Hepatocyte (in vitro differentiated cells): ENCODE measurements at regions not wholly inside any gene's neighbourhood (a gene's known extent, or its start where the extent isn't known, plus 50 kb on each side); places are given as distances from the start of the nearest gene placed in this dataset.

Experiments used
- DNase-seq: peaks from one replicate; pipeline ENCODE4 v3.0.0-alpha.2; 2016; ENCODE audit warnings: low spot score
- H2AFZ ChIP-seq: fragments of 200-600 bp; sonication (generic); 2 replicates; pipeline ENCODE4 v1.6.0; 2016; ENCODE audit warnings: antibody characterized with exemption, mild to moderate bottlenecking
- H3K27ac ChIP-seq: fragments of 200-600 bp; sonication (generic); 2 replicates; pipeline ENCODE4 v1.5.1; 2016; ENCODE audit warnings: mild to moderate bottlenecking
- H3K27me3 ChIP-seq: fragments of 200-600 bp; sonication (generic); 2 replicates; pipeline ENCODE4 v1.6.1; 2016
- H3K36me3 ChIP-seq: fragments of 200-600 bp; sonication (generic); replicated peaks from 2 replicates; pipeline ENCODE4 v1.5.1; 2016; ENCODE audit warnings: low read depth; ENCODE audit not compliant: insufficient read depth
- H3K4me1 ChIP-seq: fragments of 200-600 bp; sonication (generic); 2 replicates; pipeline ENCODE4 v1.5.1; 2016; ENCODE audit warnings: mild to moderate bottlenecking, moderate library complexity; ENCODE audit not compliant: insufficient read depth
- H3K4me2 ChIP-seq: fragments of 200-600 bp; sonication (generic); 2 replicates; pipeline ENCODE4 v1.6.0; 2016
- H3K4me3 ChIP-seq: fragments of 200-600 bp; sonication (generic); 2 replicates; pipeline ENCODE4 v1.5.1; 2016; ENCODE audit warnings: mild to moderate bottlenecking
- H3K79me2 ChIP-seq: fragments of 200-600 bp; sonication (generic); 2 replicates; pipeline ENCODE4 v1.6.0; 2017; ENCODE audit warnings: mild to moderate bottlenecking
- H3K9me2 ChIP-seq: fragments of 200-600 bp; sonication (generic); replicated peaks from 2 replicates; pipeline ENCODE4 v1.6.0; 2017; ENCODE audit warnings: mild to moderate bottlenecking; ENCODE audit not compliant: insufficient read depth
- H3K9me3 ChIP-seq: fragments of 200-600 bp; sonication (generic); 2 replicates; pipeline ENCODE4 v1.5.1; 2016; ENCODE audit warnings: low read depth, mild to moderate bottlenecking
- H4K20me1 ChIP-seq: fragments of 200-600 bp; sonication (generic); 2 replicates; pipeline ENCODE4 v1.6.0; 2016; ENCODE audit warnings: mild to moderate bottlenecking; ENCODE audit not compliant: insufficient read depth, poor library complexity, severe bottlenecking
- EZH2 ChIP-seq: fragments of 200-600 bp; sonication (generic); IDR thresholded peaks from 2 replicates; pipeline ENCODE4 v1.6.1; 2016; ENCODE audit warnings: antibody characterized with exemption, mild to moderate bottlenecking, borderline replicate concordance
- EZH2phosphoT487 ChIP-seq: fragments of 200-600 bp; sonication (generic); IDR thresholded peaks from one replicate; pipeline ENCODE4 v1.6.1; 2018; ENCODE audit warnings: antibody characterized with exemption, mild to moderate bottlenecking, low read depth, moderate library complexity; ENCODE audit not compliant: unreplicated experiment, severe bottlenecking
- WGBS: methylation state at CpG from one replicate; pipeline ENCODE4 v1.1.6; 2016; ENCODE audit warnings: low lambda C conversion rate; ENCODE audit errors: missing lambda C conversion rate; 5-methylcytosine and 5-hydroxymethylcytosine counted together
- TF ChIP-seq, protein P1 (sequence below): fragments of 200-600 bp; sonication (generic); IDR thresholded peaks from 2 replicates; pipeline ENCODE4 v1.5.1; 2016; ENCODE audit warnings: antibody characterized with exemption, mild to moderate bottlenecking; ENCODE audit not compliant: poor library complexity

DNA sequence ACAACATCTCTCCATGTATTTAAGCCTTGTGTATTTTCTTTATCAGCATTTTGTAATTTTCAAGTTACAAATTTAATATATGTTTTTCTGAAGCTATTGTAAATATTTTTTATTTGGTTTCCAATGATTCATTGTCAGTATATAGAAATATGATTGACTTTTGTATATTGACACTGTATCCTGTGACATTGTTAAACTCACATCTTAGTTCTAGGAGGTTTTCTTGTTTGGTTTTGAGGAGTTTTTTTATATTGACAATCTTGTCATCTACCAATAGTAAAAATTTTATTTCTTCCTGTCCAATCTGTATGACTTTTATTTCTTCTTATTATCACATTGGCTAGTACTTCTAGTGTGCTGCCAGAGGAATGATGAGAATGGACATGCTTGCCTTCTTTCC, 393.7 kb downstream of the GPAM start:
- H4K20me1 ChIP-seq, result no peaks in the 10 kb centered on the region
- no peak overlapping the region for H3K4me2 ChIP-seq
- no peak overlapping the region for H3K27ac ChIP-seq
- no peaks in the 10 kb centered on the region for H3K9me3 ChIP-seq
- no peaks in the 10 kb centered on the region for H3K27me3 ChIP-seq
- TF ChIP-seq, protein P1, sequence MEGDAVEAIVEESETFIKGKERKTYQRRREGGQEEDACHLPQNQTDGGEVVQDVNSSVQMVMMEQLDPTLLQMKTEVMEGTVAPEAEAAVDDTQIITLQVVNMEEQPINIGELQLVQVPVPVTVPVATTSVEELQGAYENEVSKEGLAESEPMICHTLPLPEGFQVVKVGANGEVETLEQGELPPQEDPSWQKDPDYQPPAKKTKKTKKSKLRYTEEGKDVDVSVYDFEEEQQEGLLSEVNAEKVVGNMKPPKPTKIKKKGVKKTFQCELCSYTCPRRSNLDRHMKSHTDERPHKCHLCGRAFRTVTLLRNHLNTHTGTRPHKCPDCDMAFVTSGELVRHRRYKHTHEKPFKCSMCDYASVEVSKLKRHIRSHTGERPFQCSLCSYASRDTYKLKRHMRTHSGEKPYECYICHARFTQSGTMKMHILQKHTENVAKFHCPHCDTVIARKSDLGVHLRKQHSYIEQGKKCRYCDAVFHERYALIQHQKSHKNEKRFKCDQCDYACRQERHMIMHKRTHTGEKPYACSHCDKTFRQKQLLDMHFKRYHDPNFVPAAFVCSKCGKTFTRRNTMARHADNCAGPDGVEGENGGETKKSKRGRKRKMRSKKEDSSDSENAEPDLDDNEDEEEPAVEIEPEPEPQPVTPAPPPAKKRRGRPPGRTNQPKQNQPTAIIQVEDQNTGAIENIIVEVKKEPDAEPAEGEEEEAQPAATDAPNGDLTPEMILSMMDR, result no peak
- TF ChIP-seq EZH2phosphoT487, result no peak
- no peak for TF ChIP-seq EZH2
- no peaks in the 10 kb centered on the region for H3K36me3 ChIP-seq
- no peaks in the 10 kb centered on the region for H3K4me1 ChIP-seq
- no peak overlapping the region for H3K4me3 ChIP-seq
- H3K79me2 ChIP-seq, result no peaks in the 10 kb centered on the region
- H2AFZ ChIP-seq, result no peak overlapping the region
- no peak for DNase-seq
- no peaks in the 10 kb centered on the region for H3K9me2 ChIP-seq

DNA sequence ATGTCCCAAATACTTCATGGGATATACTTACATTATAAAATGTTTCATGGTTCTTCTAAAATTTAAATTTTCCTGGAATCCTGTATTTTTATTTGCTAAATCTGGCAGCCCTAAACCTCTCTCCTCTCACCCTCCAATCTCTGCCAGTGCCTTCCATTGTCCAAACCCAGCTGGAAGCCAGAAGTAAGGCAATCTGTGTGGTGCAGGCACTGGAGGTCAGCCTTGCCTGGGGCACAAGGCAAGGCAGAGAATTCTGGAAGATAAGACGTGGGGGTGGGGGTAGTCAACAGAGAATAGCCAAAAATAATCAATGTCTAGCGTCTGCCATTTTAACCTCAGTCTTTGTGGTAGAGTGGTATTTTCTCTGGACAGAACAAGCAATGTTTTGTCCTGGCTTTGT, 381.7 kb downstream of the GPAM start:
- Histone ChIP-seq H3K4me1 (no peaks in the 10 kb centered on the region), H3K4me2 (no peak overlapping the region), H3K36me3 (no peaks in the 10 kb centered on the region), H4K20me1 (no peaks in the 10 kb centered on the region), H3K27me3 (no peaks in the 10 kb centered on the region), H3K79me2 (no peaks in the 10 kb centered on the region), H3K9me3 (no peaks in the 10 kb centered on the region), H3K27ac (no peak overlapping the region), H3K4me3 (no peak overlapping the region), H3K9me2 (no peaks in the 10 kb centered on the region), H2AFZ (no peak overlapping the region)
- 50% methylated on average over 2 of the region's 2 CpGs for WGBS
- no peak for DNase-seq
- TF ChIP-seq EZH2, result no peak
- TF ChIP-seq EZH2phosphoT487, result no peak
- TF ChIP-seq, protein P1, result no peak

DNA sequence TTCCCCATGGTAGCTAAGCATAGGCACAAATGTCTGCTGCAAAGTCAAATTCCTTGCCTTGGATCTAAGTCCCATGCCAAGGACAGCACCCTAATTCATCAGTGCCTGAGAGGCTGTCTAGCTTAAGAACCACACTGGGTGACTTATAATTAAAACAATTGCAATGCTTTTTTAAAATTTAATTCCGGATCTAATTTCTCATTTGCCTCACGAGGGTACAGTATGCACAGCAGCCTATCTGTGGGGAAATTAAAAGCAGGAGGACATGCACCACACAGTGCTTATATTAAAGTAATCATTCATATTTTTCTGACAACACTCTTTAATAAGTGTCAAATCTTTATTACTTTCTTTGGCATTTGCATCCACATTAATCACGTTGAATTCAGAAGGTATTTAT, 378.8 kb downstream of the GPAM start:
- Histone ChIP-seq H3K9me3 (no peaks in the 10 kb centered on the region), H3K79me2 (no peaks in the 10 kb centered on the region), H3K9me2 (no peaks in the 10 kb centered on the region), H3K27me3 (no peaks in the 10 kb centered on the region), H3K4me2 (no peak overlapping the region), H3K4me3 (no peak overlapping the region), H3K36me3 (no peaks in the 10 kb centered on the region), H3K4me1 (no peaks in the 10 kb centered on the region), H4K20me1 (no peaks in the 10 kb centered on the region), H2AFZ (no peak overlapping the region), H3K27ac (no peak overlapping the region)
- no peak for DNase-seq
- 75% methylated on average over 3 of the region's 3 CpGs for WGBS
- TF ChIP-seq, protein P1, result no peak
- TF ChIP-seq EZH2phosphoT487, result no peak
- TF ChIP-seq EZH2, result no peak

DNA sequence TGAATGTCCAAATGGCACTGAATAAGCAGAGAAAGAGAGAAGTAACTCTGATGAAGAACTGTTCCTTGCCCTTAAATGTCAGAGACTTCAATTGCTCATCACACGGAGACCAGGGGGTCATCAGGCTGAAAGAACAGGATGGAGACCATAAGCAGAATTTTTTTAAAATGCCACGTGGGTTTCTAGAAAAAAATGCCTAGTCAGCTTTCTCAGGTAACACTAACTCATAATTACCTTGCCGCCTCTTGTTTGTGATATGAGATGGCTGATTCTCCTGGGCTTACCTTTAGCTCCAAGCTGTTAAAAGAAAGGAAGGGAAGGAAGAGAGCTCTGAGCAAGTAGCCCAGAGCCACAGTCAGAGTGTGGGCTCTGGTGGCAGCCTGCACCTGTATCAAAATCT, 372.0 kb downstream of the GPAM start:
- TF ChIP-seq EZH2 (no peak), EZH2phosphoT487 (no peak)
- TF ChIP-seq, protein P1, result no peak
- 66% methylated on average over 3 of the region's 3 CpGs for WGBS

More for the DNA sequence above, 372.0 kb downstream of the GPAM start:
- no peak for DNase-seq
- Histone ChIP-seq H3K79me2 (no peaks in the 10 kb centered on the region), H3K9me2 (no peaks in the 10 kb centered on the region), H2AFZ (no peak overlapping the region), H3K4me3 (no peak overlapping the region), H3K4me1 (no peaks in the 10 kb centered on the region), H3K4me2 (no peak overlapping the region), H3K27me3 (no peaks in the 10 kb centered on the region), H3K36me3 (no peaks in the 10 kb centered on the region), H4K20me1 (no peaks in the 10 kb centered on the region), H3K27ac (no peak overlapping the region), H3K9me3 (no peaks in the 10 kb centered on the region)
